ENCODE measurements at regions not wholly inside any gene's neighbourhood (a gene's known extent, or its start where the extent isn't known, plus 50 kb on each side); places are given as distances from the start of the nearest gene placed in this dataset.
"Not testable (repeated sequence)": the region's sequence is repeated elsewhere in the genome, so short reads cannot be mapped to it uniquely, and the experiment has no call there.

- H3K27ac Mint-ChIP-seq; H3K27me3 Mint-ChIP-seq (ENCODE audit: low read depth in 2 of 2); H3K4me1 Mint-ChIP-seq; H3K4me3 Mint-ChIP-seq; H3K9me3 ChIP-seq (ENCODE audit: control insufficient read depth, insufficient read depth, low read length); DNase-seq; H3K27ac ChIP-seq (ENCODE audit: low read length); H3K27me3 ChIP-seq (ENCODE audit: control insufficient read depth, insufficient read depth, low read length); H3K4me3 ChIP-seq (ENCODE audit: low read length); intact Hi-C loops (cut with micrococcal nuclease); ATAC-seq; H3K36me3 Mint-ChIP-seq; H3K36me3 ChIP-seq (ENCODE audit: control insufficient read depth, insufficient read depth, low read length); H3K9me3 Mint-ChIP-seq; H3K4me1 ChIP-seq (ENCODE audit: control insufficient read depth, insufficient read depth, low read length): not testable (repeated sequence)
- 87% methylated on average over 4 of the region's 7 CpGs for WGBS (ENCODE audit: insufficient coverage)
Measured at GRCh38 chr1:223895950-223896349, 50.2 kb upstream of the TP53BP2 start.
